ENCODE measurements at regions not wholly inside any gene's neighbourhood (a gene's known extent, or its start where the extent isn't known, plus 50 kb on each side); places are given as distances from the start of the nearest gene placed in this dataset.

- no peak overlapping the region for H3K4me3 ChIP-seq (ENCODE audit: low read depth, low read length)
- DNase-seq (ENCODE audit: low read depth) = no peak
Observed at GRCh38 chr3:177818712-177819240, 621.5 kb upstream of the TBL1XR1 start.

GRCh38 chr3:177820683-177821316 is 623.5 kb upstream of the TBL1XR1 start:
- no peak for DNase-seq (ENCODE audit: low read depth)
- no peak overlapping the region for H3K4me3 ChIP-seq (ENCODE audit: low read depth, low read length)

DNA sequence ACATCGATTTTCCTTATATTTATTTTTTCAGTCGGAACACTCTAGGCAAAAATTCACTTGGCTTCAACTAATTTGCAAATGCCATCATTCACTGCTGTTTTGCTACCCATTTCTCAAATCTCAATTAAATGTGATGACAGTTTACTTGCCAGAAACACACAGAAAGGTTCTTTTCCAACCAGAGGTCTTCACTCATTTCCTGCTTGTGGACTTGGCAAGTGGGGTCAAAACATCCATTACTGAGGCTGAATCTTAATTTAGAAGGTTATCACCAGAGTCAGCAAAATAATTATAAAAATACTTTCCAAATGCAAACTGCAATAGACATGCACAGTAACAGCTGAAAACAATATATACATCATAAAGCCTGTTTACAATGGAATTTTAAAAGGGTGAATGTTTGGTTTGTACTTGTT is 625.4 kb upstream of the TBL1XR1 start:
- no peak for DNase-seq (ENCODE audit: low read depth)
- no peak overlapping the region for H3K4me3 ChIP-seq (ENCODE audit: low read depth, low read length)

GRCh38 chr3:177823701-177824189 is 626.5 kb upstream of the TBL1XR1 start:
- no peak for DNase-seq (ENCODE audit: low read depth)

GRCh38 chr3:177824190-177824786 is 627.0 kb upstream of the TBL1XR1 start:
- no peak overlapping the region for H3K4me3 ChIP-seq (ENCODE audit: low read depth, low read length)
- no peak for DNase-seq (ENCODE audit: low read depth)

More at GRCh38 chr3:177823701-177824189, 626.5 kb upstream of the TBL1XR1 start:
- H3K4me3 ChIP-seq (ENCODE audit: low read depth, low read length) = no peak overlapping the region

DNA sequence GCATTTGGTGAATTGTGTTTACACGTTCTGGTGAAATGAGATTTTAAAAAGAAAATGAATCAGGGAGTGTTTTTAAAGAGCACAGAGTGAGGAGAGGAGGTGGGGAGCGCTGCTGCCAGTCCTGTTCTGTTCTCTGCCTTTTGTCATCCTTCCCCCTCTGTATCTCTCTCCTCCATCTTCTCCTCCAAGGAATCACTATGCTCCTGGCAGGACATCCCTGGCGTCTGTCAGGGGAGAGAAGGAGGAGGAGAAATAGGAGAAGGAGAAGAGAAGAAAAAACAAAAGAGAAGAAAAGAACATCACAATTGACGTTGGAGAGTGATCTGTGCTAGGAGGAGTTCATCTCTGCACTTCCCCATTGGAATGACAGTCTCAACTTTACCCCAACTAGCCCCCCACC is 627.6 kb upstream of the TBL1XR1 start:
- no peak overlapping the region for H3K4me3 ChIP-seq (ENCODE audit: low read depth, low read length)
- no peak for DNase-seq (ENCODE audit: low read depth)

DNA sequence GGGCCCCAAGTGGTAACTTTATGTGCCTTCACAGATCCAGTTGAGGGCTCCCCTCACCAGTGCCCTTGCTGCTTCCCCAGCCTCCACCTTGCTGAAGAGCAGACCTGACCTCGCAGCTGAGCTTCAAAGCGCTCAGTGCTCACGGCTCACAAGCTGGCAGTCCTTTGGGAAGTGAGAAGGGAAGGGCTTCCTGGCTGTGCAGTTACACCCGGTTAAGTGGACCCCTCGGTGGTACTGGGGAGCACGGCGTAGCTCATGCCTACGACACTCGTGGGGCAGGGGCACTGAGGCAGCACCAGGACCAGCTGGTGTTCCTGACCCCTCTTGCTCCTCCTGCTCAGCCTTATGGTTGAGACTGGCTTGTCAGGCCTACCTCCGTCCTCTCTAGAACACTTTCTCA is 629.0 kb upstream of the TBL1XR1 start:
- DNase-seq (ENCODE audit: low read depth) = no peak
- H3K4me3 ChIP-seq (ENCODE audit: low read depth, low read length) = no peak overlapping the region

GRCh38 chr3:177827511-177828207 is 630.4 kb upstream of the TBL1XR1 start:
- H3K4me3 ChIP-seq (ENCODE audit: low read depth, low read length) = no peak overlapping the region
- peak; percentile 79 for DNase-seq (ENCODE audit: low read depth)

DNA sequence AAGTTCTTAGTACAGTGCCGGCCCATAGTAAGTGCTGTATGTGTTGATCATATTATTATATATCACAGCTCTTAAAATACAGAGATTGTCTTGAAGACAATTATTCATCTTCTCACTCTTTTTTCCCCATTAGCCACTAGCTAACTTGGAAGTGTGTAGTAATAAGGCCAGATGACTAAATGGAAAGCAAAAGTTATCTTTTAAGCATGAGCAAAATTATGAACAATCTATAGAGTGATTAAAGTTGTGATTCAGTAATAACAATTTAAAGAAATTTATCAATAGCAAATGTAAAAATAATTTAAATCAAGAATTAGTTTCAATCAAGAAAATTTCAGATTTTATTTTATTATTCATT is 630.9 kb upstream of the TBL1XR1 start:
- no peak overlapping the region for H3K4me3 ChIP-seq (ENCODE audit: low read depth, low read length)
- no peak for DNase-seq (ENCODE audit: low read depth)

GRCh38 chr3:177830411-177830849 is 633.1 kb upstream of the TBL1XR1 start:
- H3K4me3 ChIP-seq (ENCODE audit: low read depth, low read length) = no peak overlapping the region
- DNase-seq (ENCODE audit: low read depth) = peak; percentile 95

DNA sequence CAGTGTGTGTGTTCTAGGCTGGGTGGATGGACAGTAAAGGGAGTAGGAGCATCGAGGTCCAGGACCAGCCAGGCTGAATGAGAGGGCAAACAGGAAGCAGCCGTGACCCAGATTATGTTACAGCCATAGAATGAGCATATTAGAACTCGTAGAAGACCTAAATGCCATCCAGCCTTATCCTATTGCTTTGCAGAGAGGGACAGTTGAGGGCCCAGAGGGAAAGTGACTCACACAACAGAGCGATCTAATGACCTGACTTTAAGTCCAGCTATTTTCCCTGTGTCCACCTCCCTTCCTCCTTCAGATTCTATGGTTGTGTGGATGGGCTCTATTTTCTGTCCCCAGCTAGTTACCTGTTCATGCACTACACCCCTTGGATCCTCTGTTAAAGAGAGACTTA is 634.1 kb upstream of the TBL1XR1 start:
- no peak for DNase-seq (ENCODE audit: low read depth)

GRCh38 chr3:177832880-177833279 is 635.6 kb upstream of the TBL1XR1 start:
- no peak for DNase-seq (ENCODE audit: low read depth)

More for the DNA sequence above, 634.1 kb upstream of the TBL1XR1 start:
- H3K4me3 ChIP-seq (ENCODE audit: low read depth, low read length) = no peak overlapping the region

GRCh38 chr3:177833332-177833731 is 636.0 kb upstream of the TBL1XR1 start:
- DNase-seq (ENCODE audit: low read depth) = no peak
- no peak overlapping the region for H3K4me3 ChIP-seq (ENCODE audit: low read depth, low read length)

More at GRCh38 chr3:177832880-177833279, 635.6 kb upstream of the TBL1XR1 start:
- H3K4me3 ChIP-seq (ENCODE audit: low read depth, low read length) = no peak overlapping the region

GRCh38 chr3:177835008-177835407 is 637.7 kb upstream of the TBL1XR1 start:
- H3K4me3 ChIP-seq (ENCODE audit: low read depth, low read length) = no peak overlapping the region
- DNase-seq (ENCODE audit: low read depth) = peak; percentile 93

- H3K4me3 ChIP-seq (ENCODE audit: low read depth, low read length) = no peak overlapping the region
- DNase-seq (ENCODE audit: low read depth) = peak; percentile 95
Observed at GRCh38 chr3:177835917-177836316, 638.6 kb upstream of the TBL1XR1 start.

GRCh38 chr3:177836671-177837070 is 639.4 kb upstream of the TBL1XR1 start:
- DNase-seq (ENCODE audit: low read depth) = no peak
- H3K4me3 ChIP-seq (ENCODE audit: low read depth, low read length) = no peak overlapping the region

- no peak overlapping the region for H3K4me3 ChIP-seq (ENCODE audit: low read depth, low read length)
- DNase-seq (ENCODE audit: low read depth) = no peak
Observed at GRCh38 chr3:177837951-177838655, 640.8 kb upstream of the TBL1XR1 start.

GRCh38 chr3:177838766-177839350 is 641.6 kb upstream of the TBL1XR1 start:
- H3K4me3 ChIP-seq (ENCODE audit: low read depth, low read length) = no peak overlapping the region
- DNase-seq (ENCODE audit: low read depth) = no peak

DNA sequence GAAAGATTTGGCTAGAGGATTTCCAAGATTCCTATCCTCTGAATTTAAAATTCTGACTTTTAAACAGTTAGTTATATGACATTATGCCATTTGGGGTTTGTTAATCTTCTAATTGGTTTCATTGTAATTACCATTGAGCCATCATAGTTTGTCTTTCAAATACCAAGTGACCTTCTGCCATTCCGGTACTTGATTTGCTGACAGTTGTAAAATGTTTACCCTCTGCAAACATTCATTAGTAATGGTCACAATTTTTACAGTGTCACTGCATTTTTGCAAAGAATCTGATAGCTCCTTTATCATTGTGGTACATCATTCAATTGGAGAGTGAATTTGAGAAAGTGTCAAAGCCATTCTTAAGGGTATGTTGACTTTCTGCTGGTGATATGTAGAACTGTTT is 645.0 kb upstream of the TBL1XR1 start:
- DNase-seq (ENCODE audit: low read depth) = no peak
- H3K4me3 ChIP-seq (ENCODE audit: low read depth, low read length) = no peak overlapping the region

All from skeletal muscle cell (primary cell).